ENCODE measurements at regions not wholly inside any gene's neighbourhood (a gene's known extent, or its start where the extent isn't known, plus 50 kb on each side); places are given as distances from the start of the nearest gene placed in this dataset.
"Not testable (repeated sequence)": the region's sequence is repeated elsewhere in the genome, so short reads cannot be mapped to it uniquely, and the experiment has no call there.

DNA sequence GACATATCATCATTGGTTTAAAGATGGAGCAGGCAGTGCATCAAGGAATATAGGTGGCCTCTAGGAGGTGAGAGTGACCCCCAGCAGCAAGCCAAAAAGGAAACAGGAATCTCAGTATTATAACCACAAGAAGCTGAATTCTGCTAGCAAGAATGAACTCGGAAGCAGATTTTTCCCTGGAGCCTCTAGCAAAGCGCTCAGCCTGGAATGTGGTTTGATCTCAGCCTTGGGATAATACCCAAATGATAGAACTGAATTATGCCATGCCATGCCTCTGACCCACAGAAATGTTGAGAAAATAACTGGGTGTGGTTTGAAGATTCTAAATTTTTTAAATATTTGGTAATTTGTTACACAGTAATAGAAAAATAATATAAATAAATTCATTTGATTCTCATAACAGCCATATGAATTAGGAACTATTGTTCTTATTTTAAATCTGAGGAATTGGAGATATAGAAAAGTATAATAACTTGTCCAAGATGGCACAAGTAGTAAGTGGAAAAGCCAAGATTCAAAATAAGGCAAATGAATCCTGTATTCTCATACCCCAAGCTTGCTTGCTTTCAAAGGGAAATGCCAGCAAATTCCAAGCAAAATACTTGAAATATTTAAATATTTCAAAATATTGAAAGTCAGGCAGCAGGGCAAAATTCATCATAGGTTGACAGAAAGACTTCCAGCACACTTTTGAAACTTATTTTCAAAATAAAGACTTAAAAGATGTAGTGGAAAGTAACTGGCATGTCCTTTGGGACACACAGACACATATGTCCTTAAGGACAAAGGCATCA lies 567.4 kb downstream of the KCNA4 start:
- no peak overlapping the region for H3K4me3 Mint-ChIP-seq (ENCODE audit: low read depth, unreplicated experiment)
- H3K4me1 Mint-ChIP-seq (ENCODE audit: low read depth, unreplicated experiment): no peaks in the 10 kb centered on the region
- no peaks in the 10 kb centered on the region for H3K36me3 Mint-ChIP-seq (ENCODE audit: insufficient read depth, unreplicated experiment)
- intact Hi-C loops (cut with micrococcal nuclease; ENCODE audit: unreplicated experiment): loop anchor here (5.0 kb wide), 2 partner anchors 693 to 748 kb away; no protein-coding TSS in a partner anchor
- no TSS peak for BruUV-seq (replicated peaks)
- peaks cover 4% of the 10 kb centered on the region for H3K9me3 Mint-ChIP-seq (ENCODE audit: low read depth, unreplicated experiment)
- DNase-seq: no peak
- TF ChIP-seq, protein P1, sequence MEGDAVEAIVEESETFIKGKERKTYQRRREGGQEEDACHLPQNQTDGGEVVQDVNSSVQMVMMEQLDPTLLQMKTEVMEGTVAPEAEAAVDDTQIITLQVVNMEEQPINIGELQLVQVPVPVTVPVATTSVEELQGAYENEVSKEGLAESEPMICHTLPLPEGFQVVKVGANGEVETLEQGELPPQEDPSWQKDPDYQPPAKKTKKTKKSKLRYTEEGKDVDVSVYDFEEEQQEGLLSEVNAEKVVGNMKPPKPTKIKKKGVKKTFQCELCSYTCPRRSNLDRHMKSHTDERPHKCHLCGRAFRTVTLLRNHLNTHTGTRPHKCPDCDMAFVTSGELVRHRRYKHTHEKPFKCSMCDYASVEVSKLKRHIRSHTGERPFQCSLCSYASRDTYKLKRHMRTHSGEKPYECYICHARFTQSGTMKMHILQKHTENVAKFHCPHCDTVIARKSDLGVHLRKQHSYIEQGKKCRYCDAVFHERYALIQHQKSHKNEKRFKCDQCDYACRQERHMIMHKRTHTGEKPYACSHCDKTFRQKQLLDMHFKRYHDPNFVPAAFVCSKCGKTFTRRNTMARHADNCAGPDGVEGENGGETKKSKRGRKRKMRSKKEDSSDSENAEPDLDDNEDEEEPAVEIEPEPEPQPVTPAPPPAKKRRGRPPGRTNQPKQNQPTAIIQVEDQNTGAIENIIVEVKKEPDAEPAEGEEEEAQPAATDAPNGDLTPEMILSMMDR (IDR thresholded peaks at IDR 0.05; ENCODE audit: unreplicated experiment): no peak
- no peak overlapping the region for H3K27ac Mint-ChIP-seq (ENCODE audit: unreplicated experiment)
- no peaks in the 10 kb centered on the region for H3K27me3 Mint-ChIP-seq (ENCODE audit: unreplicated experiment)
- CTCF ChIA-PET: no interaction called here

DNA sequence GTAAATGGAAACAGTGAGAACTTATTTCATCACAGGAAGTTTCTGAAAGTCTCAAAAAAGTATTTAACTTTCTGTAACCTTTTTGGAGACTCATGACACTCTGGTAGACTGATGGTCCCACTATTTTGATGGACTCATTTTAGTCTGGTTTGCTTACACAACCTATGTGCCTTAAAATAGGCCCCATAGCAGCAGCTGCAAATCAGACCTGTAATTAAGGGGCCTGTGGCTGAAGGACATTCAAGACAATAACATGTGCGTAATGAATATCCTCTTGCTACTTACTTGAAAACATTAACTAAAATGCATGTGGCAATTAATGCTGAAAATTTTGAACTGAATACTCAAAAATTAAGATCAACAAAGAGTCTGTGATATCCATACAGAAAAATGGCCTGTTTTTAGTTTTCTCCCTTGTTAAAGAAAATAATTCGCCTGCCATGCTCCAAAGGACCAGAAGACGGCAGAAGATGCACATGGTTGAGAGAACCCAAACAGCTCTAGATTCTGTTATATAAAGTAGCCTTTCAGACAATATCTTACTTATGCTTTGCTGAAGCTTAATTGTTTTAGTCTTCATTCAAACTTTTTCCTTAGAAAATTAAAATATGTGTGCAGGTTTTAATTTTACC lies 568.5 kb downstream of the KCNA4 start:
- intact Hi-C loops (cut with micrococcal nuclease; ENCODE audit: unreplicated experiment): loop anchor here (5.0 kb wide), 2 partner anchors 694 to 749 kb away; no protein-coding TSS in a partner anchor
- CTCF ChIA-PET: interaction anchor here (0.5 to 1.3 kb wide), 3 partner anchors 79 to 748 kb away, joined by 3 to 5 read pairs (median 3); no protein-coding TSS in a partner anchor

DNA sequence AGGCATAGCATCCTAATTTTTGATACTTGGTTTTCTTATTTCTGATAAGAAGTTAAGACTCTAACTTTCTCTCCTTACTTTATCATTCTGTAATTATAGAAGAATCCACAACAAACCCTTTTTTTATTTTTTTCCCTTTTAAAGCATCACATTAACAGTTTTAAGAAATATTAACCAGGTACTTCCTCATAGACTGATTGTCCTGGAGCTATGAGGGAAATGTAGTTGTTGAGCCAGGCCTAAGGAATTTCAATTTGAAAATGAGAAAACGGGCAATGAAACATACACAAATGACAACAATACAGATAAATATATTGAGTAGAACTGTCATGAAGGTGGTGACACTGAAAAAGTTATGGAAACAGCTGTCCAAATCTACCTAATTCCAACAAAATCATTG lies 569.0 kb downstream of the KCNA4 start:
- no TSS peak for BruUV-seq (replicated peaks)
- H3K36me3 Mint-ChIP-seq (ENCODE audit: insufficient read depth, unreplicated experiment): no peaks in the 10 kb centered on the region
- TF ChIP-seq, protein P1 (IDR thresholded peaks at IDR 0.05; ENCODE audit: unreplicated experiment): no peak
- intact Hi-C loops (cut with micrococcal nuclease; ENCODE audit: unreplicated experiment): loop anchor here (5.0 kb wide), 2 partner anchors 694 to 749 kb away; no protein-coding TSS in a partner anchor
- no peak overlapping the region for H3K27ac Mint-ChIP-seq (ENCODE audit: unreplicated experiment)
- H3K27me3 Mint-ChIP-seq (ENCODE audit: unreplicated experiment): no peaks in the 10 kb centered on the region
- no peak for DNase-seq
- H3K4me1 Mint-ChIP-seq (ENCODE audit: low read depth, unreplicated experiment): no peaks in the 10 kb centered on the region
- H3K4me3 Mint-ChIP-seq (ENCODE audit: low read depth, unreplicated experiment): no peak overlapping the region
- H3K9me3 Mint-ChIP-seq (ENCODE audit: low read depth, unreplicated experiment): peaks cover 4% of the 10 kb centered on the region
- CTCF ChIA-PET: interaction anchor here (0.8 to 1.3 kb wide), 2 partner anchors 80 to 680 kb away, joined by 3 to 5 read pairs; no protein-coding TSS in a partner anchor

More for the DNA sequence above, 568.5 kb downstream of the KCNA4 start:
- DNase-seq: no peak
- Mint-ChIP-seq H3K4me3 (ENCODE audit: low read depth, unreplicated experiment) (no peak overlapping the region), H3K36me3 (ENCODE audit: insufficient read depth, unreplicated experiment) (no peaks in the 10 kb centered on the region), H3K27me3 (ENCODE audit: unreplicated experiment) (no peaks in the 10 kb centered on the region), H3K27ac (ENCODE audit: unreplicated experiment) (no peak overlapping the region), H3K9me3 (ENCODE audit: low read depth, unreplicated experiment) (peaks cover 4% of the 10 kb centered on the region), H3K4me1 (ENCODE audit: low read depth, unreplicated experiment) (no peaks in the 10 kb centered on the region)
- TF ChIP-seq, protein P1 (IDR thresholded peaks at IDR 0.05; ENCODE audit: unreplicated experiment): peak; percentile 14
- BruUV-seq (replicated peaks): no TSS peak

- intact Hi-C loops (cut with micrococcal nuclease; ENCODE audit: unreplicated experiment): loop anchor here (5.0 kb wide), 2 partner anchors 696 to 751 kb away; no protein-coding TSS in a partner anchor
- no peak for DNase-seq
- no peaks in the 10 kb centered on the region for H3K36me3 Mint-ChIP-seq (ENCODE audit: insufficient read depth, unreplicated experiment)
- no peaks in the 10 kb centered on the region for H3K27me3 Mint-ChIP-seq (ENCODE audit: unreplicated experiment)
- CTCF ChIA-PET: no interaction called here
- no peak overlapping the region for H3K27ac Mint-ChIP-seq (ENCODE audit: unreplicated experiment)
- H3K4me3 Mint-ChIP-seq (ENCODE audit: low read depth, unreplicated experiment): no peak overlapping the region
- no peaks in the 10 kb centered on the region for H3K4me1 Mint-ChIP-seq (ENCODE audit: low read depth, unreplicated experiment)
- TF ChIP-seq, protein P1 (IDR thresholded peaks at IDR 0.05; ENCODE audit: unreplicated experiment): no peak
- peaks cover 7% of the 10 kb centered on the region for H3K9me3 Mint-ChIP-seq (ENCODE audit: low read depth, unreplicated experiment)
- no TSS peak for BruUV-seq (replicated peaks)
Observed at GRCh38 chr11:29446132-29446531, 570.7 kb downstream of the KCNA4 start.

- H3K27ac Mint-ChIP-seq (ENCODE audit: unreplicated experiment); H3K27me3 Mint-ChIP-seq (ENCODE audit: unreplicated experiment); BruUV-seq (replicated peaks); H3K36me3 Mint-ChIP-seq (ENCODE audit: insufficient read depth, unreplicated experiment); DNase-seq; H3K9me3 Mint-ChIP-seq (ENCODE audit: low read depth, unreplicated experiment); CTCF ChIA-PET; H3K4me1 Mint-ChIP-seq (ENCODE audit: low read depth, unreplicated experiment); H3K4me3 Mint-ChIP-seq (ENCODE audit: low read depth, unreplicated experiment): not testable (repeated sequence)
- intact Hi-C loops (cut with micrococcal nuclease; ENCODE audit: unreplicated experiment): loop anchor here (5.0 kb wide), 2 partner anchors 697 to 752 kb away; no protein-coding TSS in a partner anchor
Observed at GRCh38 chr11:29445191-29445590, 571.6 kb downstream of the KCNA4 start.

All from Calu3 (cell line).